ENCODE measurements at regions not wholly inside any gene's neighbourhood (a gene's known extent, or its start where the extent isn't known, plus 50 kb on each side); places are given as distances from the start of the nearest gene placed in this dataset.

DNA sequence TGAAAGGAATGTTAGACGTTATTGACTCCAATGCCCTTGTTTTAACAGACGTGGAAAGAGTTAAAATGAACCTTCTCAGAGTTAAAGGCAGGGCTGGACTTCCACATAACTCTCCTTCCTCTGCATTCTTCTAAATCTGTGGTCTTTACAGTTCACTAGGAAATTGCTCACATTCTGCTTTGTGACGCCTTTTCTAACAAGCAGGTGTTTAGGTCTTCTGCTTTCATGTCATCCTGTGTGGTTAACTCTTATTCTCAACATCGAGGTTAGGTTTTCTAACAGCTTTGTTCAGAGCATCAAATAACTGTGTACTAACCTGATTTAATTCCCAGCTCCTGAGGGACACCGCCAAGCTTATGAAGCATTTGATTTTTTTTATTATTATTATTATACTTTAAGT is 81.3 kb upstream of the NT5E start:
- H2AFZ ChIP-seq (ENCODE audit: low read length), result no peak overlapping the region
- no peak overlapping the region for H3K14ac ChIP-seq (ENCODE audit: insufficient read depth, low read length)
- no peak overlapping the region for H2AK5ac ChIP-seq (ENCODE audit: insufficient read length, low read length)
- no peak overlapping the region for H3K4ac ChIP-seq (ENCODE audit: low read depth, low read length)
- no peak overlapping the region for H3K56ac ChIP-seq (ENCODE audit: insufficient read length, low read depth, low read length)
- no peaks in the 10 kb centered on the region for H3K79me1 ChIP-seq (ENCODE audit: insufficient read depth, low read depth, low read length, poor library complexity, severe bottlenecking)
- no peaks in the 10 kb centered on the region for H3K9me3 ChIP-seq (ENCODE audit: control insufficient read depth, low read depth, low read length)
- Mint-ChIP-seq H3K27ac (no peak overlapping the region), H3K36me3 (ENCODE audit: insufficient read depth in 1 of 3, low read depth in 3 of 3) (no peaks in the 10 kb centered on the region), H3K9me3 (no peaks in the 10 kb centered on the region; a peak in 2 of 5 replicates), H3K27me3 (ENCODE audit: low read depth) (peaks cover 2% of the 10 kb centered on the region; the same call in 1 of the 2 replicates), H3K4me1 (no peaks in the 10 kb centered on the region), H3K4me3 (no peak overlapping the region)
- no peak overlapping the region for H2BK12ac ChIP-seq (ENCODE audit: insufficient read length, low read depth, low read length)
- no peaks in the 10 kb centered on the region for H3K79me2 ChIP-seq (ENCODE audit: insufficient read depth, low read length)
- no peak overlapping the region for H3K18ac ChIP-seq (ENCODE audit: insufficient read length, low read depth, low read length)
- no peaks in the 10 kb centered on the region for H4K20me1 ChIP-seq (ENCODE audit: control insufficient read depth, insufficient read depth, insufficient read length)
- H2BK20ac ChIP-seq (ENCODE audit: low read depth, low read length, poor library complexity, severe bottlenecking), result no peak overlapping the region
- WGBS (ENCODE audit: extremely low coverage, insufficient read length, low lambda C conversion rate), result no CpG with 5 or more reads among the region's 5 CpGs
- H4K91ac ChIP-seq (ENCODE audit: insufficient read length, low read depth, low read length), result no peak overlapping the region
- H3K23me2 ChIP-seq (ENCODE audit: insufficient read length, low read depth, low read length, poor library complexity, severe bottlenecking), result no peaks in the 10 kb centered on the region
- H2BK5ac ChIP-seq (ENCODE audit: insufficient read length, low read length), result no peak overlapping the region
- no peak overlapping the region for H3K4me2 ChIP-seq (ENCODE audit: insufficient read depth, insufficient read length, low read length)
- no peak for DNase-seq
- no peak overlapping the region for H2BK120ac ChIP-seq (ENCODE audit: low read depth, low read length, poor library complexity, severe bottlenecking)
- no peak overlapping the region for H4K8ac ChIP-seq (replicated peaks; ENCODE audit: insufficient read length, low read depth, low read length)
- no peak overlapping the region for H3K9ac ChIP-seq (ENCODE audit: extremely low read depth, insufficient read length, low read length)
- no peaks in the 10 kb centered on the region for H3K4me1 ChIP-seq (ENCODE audit: insufficient read depth, low read length)
- no peak overlapping the region for H3K23ac ChIP-seq (ENCODE audit: insufficient read length, low read depth, low read length)
- TF ChIP-seq, protein P1, sequence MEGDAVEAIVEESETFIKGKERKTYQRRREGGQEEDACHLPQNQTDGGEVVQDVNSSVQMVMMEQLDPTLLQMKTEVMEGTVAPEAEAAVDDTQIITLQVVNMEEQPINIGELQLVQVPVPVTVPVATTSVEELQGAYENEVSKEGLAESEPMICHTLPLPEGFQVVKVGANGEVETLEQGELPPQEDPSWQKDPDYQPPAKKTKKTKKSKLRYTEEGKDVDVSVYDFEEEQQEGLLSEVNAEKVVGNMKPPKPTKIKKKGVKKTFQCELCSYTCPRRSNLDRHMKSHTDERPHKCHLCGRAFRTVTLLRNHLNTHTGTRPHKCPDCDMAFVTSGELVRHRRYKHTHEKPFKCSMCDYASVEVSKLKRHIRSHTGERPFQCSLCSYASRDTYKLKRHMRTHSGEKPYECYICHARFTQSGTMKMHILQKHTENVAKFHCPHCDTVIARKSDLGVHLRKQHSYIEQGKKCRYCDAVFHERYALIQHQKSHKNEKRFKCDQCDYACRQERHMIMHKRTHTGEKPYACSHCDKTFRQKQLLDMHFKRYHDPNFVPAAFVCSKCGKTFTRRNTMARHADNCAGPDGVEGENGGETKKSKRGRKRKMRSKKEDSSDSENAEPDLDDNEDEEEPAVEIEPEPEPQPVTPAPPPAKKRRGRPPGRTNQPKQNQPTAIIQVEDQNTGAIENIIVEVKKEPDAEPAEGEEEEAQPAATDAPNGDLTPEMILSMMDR (conservative IDR thresholded peaks at IDR 0.05), result no peak
- H2BK15ac ChIP-seq (ENCODE audit: low read depth, low read length), result no peak overlapping the region
- H3T11ph ChIP-seq (ENCODE audit: low read length), result no peak overlapping the region
- H4K5ac ChIP-seq (ENCODE audit: insufficient read length, low read depth, low read length), result no peak overlapping the region
- H3K27ac ChIP-seq (ENCODE audit: insufficient read length, low read depth, low read length), result no peak overlapping the region
- no peaks in the 10 kb centered on the region for H3K27me3 ChIP-seq (ENCODE audit: insufficient read depth, low read length)

Data from H9 (cell line).